ENCODE measurements at regions not wholly inside any gene's neighbourhood (a gene's known extent, or its start where the extent isn't known, plus 50 kb on each side); places are given as distances from the start of the nearest gene placed in this dataset.

DNA sequence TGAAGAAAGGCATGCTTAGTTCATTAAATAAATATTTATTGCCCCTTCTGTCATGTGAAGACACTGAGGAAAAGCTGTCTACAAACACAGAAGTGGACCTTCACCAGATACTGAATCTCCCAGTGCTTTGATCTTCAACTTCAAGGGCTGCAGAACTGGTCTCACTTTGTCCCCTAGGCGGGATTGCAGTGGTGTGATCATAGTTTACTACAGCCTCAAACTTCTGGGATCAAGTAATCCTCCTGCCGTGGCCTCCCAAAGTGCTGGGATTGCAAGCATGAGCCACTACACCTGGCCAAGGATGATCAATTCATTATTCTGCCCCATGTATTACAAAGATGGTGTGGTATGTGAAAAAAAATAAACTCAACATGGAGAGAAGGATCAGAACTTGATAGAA lies 496.2 kb upstream of the HS3ST5 start:
- TF ChIP-seq ZNF451 (CRISPR knock-in tag; IDR thresholded peaks at IDR 0.05) = no peak
- TF ChIP-seq ZNF770 (CRISPR knock-in tag; IDR thresholded peaks at IDR 0.05) = peak; percentile 52; the same call in 1 of the 2 replicates
- Histone ChIP-seq H4K20me1 (ENCODE audit: insufficient read depth, low read length) (no peaks in the 10 kb centered on the region), H3K9ac (ENCODE audit: insufficient read depth, low read depth, low read length) (no peak overlapping the region), H3K36me3 (replicated peaks in 1 of 2; ENCODE audit: control insufficient read depth in 1 of 2, insufficient read depth in 2 of 2, low read length in 2 of 2) (no peaks in the 10 kb centered on the region), H3K9me3 (ENCODE audit: low read length) (no peaks in the 10 kb centered on the region), H3K27ac (ENCODE audit: extremely low read length, insufficient read depth, low read length) (no peak overlapping the region), H3K27me3 (ENCODE audit: control insufficient read depth in 1 of 2, insufficient read depth in 2 of 2, low read length in 2 of 2) (no peaks in the 10 kb centered on the region), H2AFZ (ENCODE audit: low read length) (no peak overlapping the region), H3K4me2 (ENCODE audit: low read depth, low read length) (no peak overlapping the region), H3K79me2 (ENCODE audit: insufficient read depth, low read length) (no peaks in the 10 kb centered on the region), H3K4me3 (replicated peaks in 1 of 3; ENCODE audit: insufficient read depth in 1 of 3, low read depth in 2 of 3, low read length in 3 of 3) (no peak overlapping the region), H3K4me1 (ENCODE audit: insufficient read depth, low read length) (no peaks in the 10 kb centered on the region)
- intact Hi-C loops (cut with micrococcal nuclease; ENCODE audit: unreplicated experiment) (no loop called here), in situ Hi-C loops (cut with HindIII; ENCODE audit: extremely low pct_ligation_motif_present, low pct_unique_long_range_greater_than_20kb) (no loop called here)
- DNase-seq (ENCODE audit: low spot score) (no peak), FAIRE-seq (no peak), ATAC-seq (no peak)
- no TSS peak for BruUV-seq (replicated peaks)
- ChIA-PET POLR2A (no interaction called here), CTCF (ENCODE audit: low intra/inter-chr PET ratio, low total read pairs) (no interaction called here)
- WGBS (ENCODE audit: low lambda C conversion rate) = 15% methylated on average over 2 of the region's 2 CpGs

DNA sequence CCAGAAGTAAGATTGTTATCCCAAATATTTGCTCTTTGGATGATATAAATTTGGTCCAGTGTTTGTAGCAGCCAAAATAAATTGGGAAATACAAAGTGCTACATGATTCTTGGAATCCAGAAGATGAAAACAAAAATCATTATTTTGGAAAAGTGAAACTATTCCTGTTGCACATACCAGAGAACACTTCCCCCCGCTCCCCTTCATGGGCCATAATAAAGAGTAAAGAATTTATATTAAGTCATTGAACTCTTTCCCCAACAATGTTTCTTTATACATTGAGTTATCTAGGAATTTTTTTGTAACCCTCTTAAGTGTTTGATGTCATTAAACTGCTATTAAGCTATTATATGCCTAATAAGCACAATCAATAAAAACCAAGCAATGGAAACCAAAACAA lies 490.4 kb upstream of the HS3ST5 start:
- no peak for DNase-seq (ENCODE audit: low spot score)
- no peak for ATAC-seq
- Histone ChIP-seq H3K36me3 (replicated peaks in 1 of 2; ENCODE audit: control insufficient read depth in 1 of 2, insufficient read depth in 2 of 2, low read length in 2 of 2) (no peaks in the 10 kb centered on the region), H3K79me2 (ENCODE audit: insufficient read depth, low read length) (no peaks in the 10 kb centered on the region), H3K4me2 (ENCODE audit: low read depth, low read length) (no peak overlapping the region), H3K27me3 (ENCODE audit: control insufficient read depth in 1 of 2, insufficient read depth in 2 of 2, low read length in 2 of 2) (no peaks in the 10 kb centered on the region), H4K20me1 (ENCODE audit: insufficient read depth, low read length) (no peaks in the 10 kb centered on the region), H3K27ac (ENCODE audit: extremely low read length, insufficient read depth, low read length) (no peak overlapping the region), H3K9ac (ENCODE audit: insufficient read depth, low read depth, low read length) (no peak overlapping the region), H3K4me3 (replicated peaks in 1 of 3; ENCODE audit: insufficient read depth in 1 of 3, low read depth in 2 of 3, low read length in 3 of 3) (no peak overlapping the region), H2AFZ (ENCODE audit: low read length) (no peak overlapping the region), H3K4me1 (ENCODE audit: insufficient read depth, low read length) (no peaks in the 10 kb centered on the region), H3K9me3 (ENCODE audit: low read length) (no peaks in the 10 kb centered on the region)
- in situ Hi-C loops (cut with HindIII; ENCODE audit: extremely low pct_ligation_motif_present, low pct_unique_long_range_greater_than_20kb) = no loop called here
- CTCF ChIA-PET (ENCODE audit: low intra/inter-chr PET ratio, low total read pairs) = no interaction called here
- no peak for FAIRE-seq
- WGBS (ENCODE audit: low lambda C conversion rate) = 0% methylated on average over 1 of the region's 1 CpG
- POLR2A ChIA-PET = no interaction called here
- intact Hi-C loops (cut with micrococcal nuclease; ENCODE audit: unreplicated experiment) = no loop called here
- no TSS peak for BruUV-seq (replicated peaks)
- TF ChIP-seq ZBTB7A (CRISPR knock-in tag; IDR thresholded peaks at IDR 0.05) (no peak), CHD2 (IDR thresholded peaks at IDR 0.05; ENCODE audit: low read depth, low read length) (no peak), NFIB (CRISPR knock-in tag; IDR thresholded peaks at IDR 0.05; ENCODE audit: borderline replicate concordance) (no peak), ZNF720 (CRISPR knock-in tag; IDR thresholded peaks at IDR 0.05) (no peak), ZNF382 (CRISPR knock-in tag; IDR thresholded peaks at IDR 0.05; ENCODE audit: borderline replicate concordance) (no peak), SMARCC2 (IDR thresholded peaks at IDR 0.05) (no peak), ZNF12 (CRISPR knock-in tag; IDR thresholded peaks at IDR 0.05) (no peak), ELF3 (CRISPR knock-in tag; IDR thresholded peaks at IDR 0.05) (no peak), CREM (IDR thresholded peaks at IDR 0.05) (no peak), CREM (CRISPR knock-in tag; IDR thresholded peaks at IDR 0.05) (no peak), HMG20A (CRISPR knock-in tag; IDR thresholded peaks at IDR 0.05; ENCODE audit: borderline replicate concordance) (no peak), ZFY (CRISPR knock-in tag; IDR thresholded peaks at IDR 0.05) (no peak)
- TF ChIP-seq, protein P1, sequence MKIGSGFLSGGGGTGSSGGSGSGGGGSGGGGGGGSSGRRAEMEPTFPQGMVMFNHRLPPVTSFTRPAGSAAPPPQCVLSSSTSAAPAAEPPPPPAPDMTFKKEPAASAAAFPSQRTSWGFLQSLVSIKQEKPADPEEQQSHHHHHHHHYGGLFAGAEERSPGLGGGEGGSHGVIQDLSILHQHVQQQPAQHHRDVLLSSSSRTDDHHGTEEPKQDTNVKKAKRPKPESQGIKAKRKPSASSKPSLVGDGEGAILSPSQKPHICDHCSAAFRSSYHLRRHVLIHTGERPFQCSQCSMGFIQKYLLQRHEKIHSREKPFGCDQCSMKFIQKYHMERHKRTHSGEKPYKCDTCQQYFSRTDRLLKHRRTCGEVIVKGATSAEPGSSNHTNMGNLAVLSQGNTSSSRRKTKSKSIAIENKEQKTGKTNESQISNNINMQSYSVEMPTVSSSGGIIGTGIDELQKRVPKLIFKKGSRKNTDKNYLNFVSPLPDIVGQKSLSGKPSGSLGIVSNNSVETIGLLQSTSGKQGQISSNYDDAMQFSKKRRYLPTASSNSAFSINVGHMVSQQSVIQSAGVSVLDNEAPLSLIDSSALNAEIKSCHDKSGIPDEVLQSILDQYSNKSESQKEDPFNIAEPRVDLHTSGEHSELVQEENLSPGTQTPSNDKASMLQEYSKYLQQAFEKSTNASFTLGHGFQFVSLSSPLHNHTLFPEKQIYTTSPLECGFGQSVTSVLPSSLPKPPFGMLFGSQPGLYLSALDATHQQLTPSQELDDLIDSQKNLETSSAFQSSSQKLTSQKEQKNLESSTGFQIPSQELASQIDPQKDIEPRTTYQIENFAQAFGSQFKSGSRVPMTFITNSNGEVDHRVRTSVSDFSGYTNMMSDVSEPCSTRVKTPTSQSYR (CRISPR knock-in tag; IDR thresholded peaks at IDR 0.05; ENCODE audit: borderline replicate concordance) = no peak

All from HepG2 (cell line).